ENCODE measurements at regions not wholly inside any gene's neighbourhood (a gene's known extent, or its start where the extent isn't known, plus 50 kb on each side); places are given as distances from the start of the nearest gene placed in this dataset.

GRCh38 chr6:21891080-21891479 lies 297.5 kb downstream of the SOX4 start:
- TF ChIP-seq CTCF (conservative IDR thresholded peaks at IDR 0.05; ENCODE audit: low read depth, low read length) = no peak
- H3K4me3 ChIP-seq (ENCODE audit: low read depth, low read length) = no peak overlapping the region
- no peak for DNase-seq (ENCODE audit: low read depth)

DNA sequence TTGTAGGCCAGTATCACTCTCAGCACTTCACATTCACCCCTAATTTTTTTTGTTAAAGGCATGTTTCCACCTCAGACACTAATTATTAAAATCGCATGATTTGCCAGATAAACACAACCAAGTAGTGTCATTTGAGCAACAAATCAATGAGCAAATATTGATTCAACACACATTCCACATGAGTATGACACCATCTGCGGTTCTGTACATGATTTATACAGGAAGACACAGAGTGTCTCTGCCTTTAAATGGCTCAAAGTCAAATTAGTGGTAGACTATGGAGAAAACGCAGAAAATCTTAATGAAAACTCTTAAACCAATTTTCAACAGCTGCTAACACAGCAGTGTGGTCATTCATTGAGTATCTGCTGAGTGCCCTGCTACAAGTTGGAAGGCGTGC lies 300.2 kb downstream of the SOX4 start:
- TF ChIP-seq CTCF (conservative IDR thresholded peaks at IDR 0.05; ENCODE audit: low read depth, low read length) = no peak
- DNase-seq (ENCODE audit: low read depth) = no peak
- H3K4me3 ChIP-seq (ENCODE audit: low read depth, low read length) = no peak overlapping the region

GRCh38 chr6:21895555-21895954 lies 302.0 kb downstream of the SOX4 start:
- no peak for DNase-seq (ENCODE audit: low read depth)
- H3K4me3 ChIP-seq (ENCODE audit: low read depth, low read length) = no peak overlapping the region
- no peak for TF ChIP-seq CTCF (conservative IDR thresholded peaks at IDR 0.05; ENCODE audit: low read depth, low read length)

DNA sequence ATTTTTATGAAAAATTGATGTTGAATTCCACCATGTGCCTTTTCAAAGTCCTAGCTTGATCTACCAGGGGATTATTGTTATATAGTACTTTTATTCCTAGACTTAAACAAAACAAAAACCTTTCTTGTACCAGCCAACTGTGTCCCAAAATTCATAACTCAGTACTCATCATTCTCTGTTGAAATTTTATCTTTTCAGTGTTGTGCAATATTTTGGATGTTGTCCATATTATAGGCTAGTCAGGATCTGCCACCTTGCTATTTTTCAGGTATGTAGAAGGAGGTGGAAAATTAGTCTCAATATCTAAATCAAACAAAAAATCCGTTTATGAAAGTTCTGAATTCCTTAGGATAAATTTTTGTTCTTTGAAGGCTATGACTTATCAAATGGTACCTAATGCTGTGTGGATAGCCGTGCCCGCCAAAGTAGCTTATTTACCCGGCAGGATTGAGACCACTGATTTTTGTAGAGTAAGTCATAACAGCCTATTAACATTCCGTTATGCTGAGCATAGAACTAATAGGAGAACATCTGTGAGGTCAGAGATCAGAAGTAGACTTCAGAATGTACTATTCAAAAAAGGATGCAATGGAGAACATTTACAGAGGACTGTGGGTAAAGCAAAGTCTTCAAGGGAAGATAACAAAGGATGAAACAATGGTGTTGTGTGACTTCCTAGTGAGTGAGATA lies 304.7 kb downstream of the SOX4 start:
- no peak for DNase-seq (ENCODE audit: low read depth)
- TF ChIP-seq CTCF (conservative IDR thresholded peaks at IDR 0.05; ENCODE audit: low read depth, low read length) = no peak
- H3K4me3 ChIP-seq (ENCODE audit: low read depth, low read length) = no peak overlapping the region

- DNase-seq (ENCODE audit: low read depth) = no peak
- no peak overlapping the region for H3K4me3 ChIP-seq (ENCODE audit: low read depth, low read length)
- no peak for TF ChIP-seq CTCF (conservative IDR thresholded peaks at IDR 0.05; ENCODE audit: low read depth, low read length)
Observed at GRCh38 chr6:21899708-21900107, 306.2 kb downstream of the SOX4 start.

GRCh38 chr6:21900730-21901129 lies 307.2 kb downstream of the SOX4 start:
- no peak for TF ChIP-seq CTCF (conservative IDR thresholded peaks at IDR 0.05; ENCODE audit: low read depth, low read length)
- no peak overlapping the region for H3K4me3 ChIP-seq (ENCODE audit: low read depth, low read length)
- no peak for DNase-seq (ENCODE audit: low read depth)

DNA sequence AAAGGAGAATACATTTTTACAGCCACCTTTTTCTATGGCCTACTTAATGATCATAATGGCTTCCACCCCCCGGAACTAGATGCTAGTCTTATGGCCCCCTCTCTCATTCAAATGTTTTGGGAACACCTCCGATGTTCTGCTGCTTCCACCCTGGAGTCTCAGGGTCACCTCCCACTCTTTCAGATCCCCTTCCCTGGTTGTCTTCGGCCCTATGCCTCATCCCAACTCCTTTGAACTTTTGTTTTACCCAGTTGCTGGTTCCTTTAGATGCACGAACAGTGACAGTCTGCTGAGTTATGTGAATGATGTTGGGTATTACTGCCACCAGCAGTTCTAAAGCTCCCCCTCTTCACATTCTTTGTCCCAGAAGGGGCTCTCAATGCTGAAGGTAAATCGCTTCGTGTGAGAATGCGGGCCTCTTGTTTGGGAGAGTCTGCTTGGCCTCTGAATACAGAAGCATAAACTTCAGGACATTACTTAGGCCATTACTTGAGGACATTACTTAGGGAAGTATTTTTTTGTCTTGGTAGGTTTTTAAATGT lies 309.1 kb downstream of the SOX4 start:
- H3K4me3 ChIP-seq (ENCODE audit: low read depth, low read length) = no peak overlapping the region
- DNase-seq (ENCODE audit: low read depth) = no peak
- TF ChIP-seq CTCF (conservative IDR thresholded peaks at IDR 0.05; ENCODE audit: low read depth, low read length) = no peak
